ENCODE measurements at regions not wholly inside any gene's neighbourhood (a gene's known extent, or its start where the extent isn't known, plus 50 kb on each side); places are given as distances from the start of the nearest gene placed in this dataset.

DNA sequence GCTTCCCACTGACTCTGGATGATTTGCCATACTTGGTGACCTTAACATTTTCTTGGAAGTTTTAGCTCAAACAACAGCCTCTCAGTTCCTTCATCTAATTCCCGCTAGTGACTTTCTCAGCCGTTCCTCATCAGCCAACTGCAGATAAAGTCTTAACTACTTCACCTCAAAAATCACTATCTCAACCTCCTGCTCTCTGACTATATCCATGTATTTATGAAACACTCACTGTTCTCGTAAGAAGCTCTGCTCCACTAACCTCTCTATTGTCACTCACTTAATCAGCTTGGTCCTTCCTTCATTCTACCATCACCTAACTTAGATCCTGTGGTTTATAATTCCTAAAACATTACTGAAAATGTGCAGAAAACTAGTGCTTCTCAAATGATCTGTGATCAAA is 1551.6 kb downstream of the MRPL39 start:
- TF ChIP-seq, protein P1, sequence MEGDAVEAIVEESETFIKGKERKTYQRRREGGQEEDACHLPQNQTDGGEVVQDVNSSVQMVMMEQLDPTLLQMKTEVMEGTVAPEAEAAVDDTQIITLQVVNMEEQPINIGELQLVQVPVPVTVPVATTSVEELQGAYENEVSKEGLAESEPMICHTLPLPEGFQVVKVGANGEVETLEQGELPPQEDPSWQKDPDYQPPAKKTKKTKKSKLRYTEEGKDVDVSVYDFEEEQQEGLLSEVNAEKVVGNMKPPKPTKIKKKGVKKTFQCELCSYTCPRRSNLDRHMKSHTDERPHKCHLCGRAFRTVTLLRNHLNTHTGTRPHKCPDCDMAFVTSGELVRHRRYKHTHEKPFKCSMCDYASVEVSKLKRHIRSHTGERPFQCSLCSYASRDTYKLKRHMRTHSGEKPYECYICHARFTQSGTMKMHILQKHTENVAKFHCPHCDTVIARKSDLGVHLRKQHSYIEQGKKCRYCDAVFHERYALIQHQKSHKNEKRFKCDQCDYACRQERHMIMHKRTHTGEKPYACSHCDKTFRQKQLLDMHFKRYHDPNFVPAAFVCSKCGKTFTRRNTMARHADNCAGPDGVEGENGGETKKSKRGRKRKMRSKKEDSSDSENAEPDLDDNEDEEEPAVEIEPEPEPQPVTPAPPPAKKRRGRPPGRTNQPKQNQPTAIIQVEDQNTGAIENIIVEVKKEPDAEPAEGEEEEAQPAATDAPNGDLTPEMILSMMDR (tag by site-specific recombination; IDR thresholded peaks at IDR 0.05) = no peak
- TF ChIP-seq RBAK (tag by site-specific recombination; IDR thresholded peaks at IDR 0.05) = no peak
- TF ChIP-seq ZNF426 (tag by site-specific recombination; IDR thresholded peaks at IDR 0.05) = no peak
- TF ChIP-seq, protein P2, sequence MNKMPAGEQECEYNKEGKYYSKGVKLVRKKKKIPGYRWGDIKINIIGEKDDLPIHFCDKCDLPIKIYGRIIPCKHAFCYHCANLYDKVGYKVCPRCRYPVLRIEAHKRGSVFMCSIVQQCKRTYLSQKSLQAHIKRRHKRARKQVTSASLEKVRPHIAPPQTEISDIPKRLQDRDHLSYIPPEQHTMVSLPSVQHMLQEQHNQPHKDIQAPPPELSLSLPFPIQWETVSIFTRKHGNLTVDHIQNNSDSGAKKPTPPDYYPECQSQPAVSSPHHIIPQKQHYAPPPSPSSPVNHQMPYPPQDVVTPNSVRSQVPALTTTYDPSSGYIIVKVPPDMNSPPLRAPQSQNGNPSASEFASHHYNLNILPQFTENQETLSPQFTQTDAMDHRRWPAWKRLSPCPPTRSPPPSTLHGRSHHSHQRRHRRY (tag by site-specific recombination; IDR thresholded peaks at IDR 0.05) = no peak
- no peak for TF ChIP-seq ZBTB8A (tag by site-specific recombination; IDR thresholded peaks at IDR 0.05)

Measured in HEK293 (cell line).